ENCODE measurements at regions not wholly inside any gene's neighbourhood (a gene's known extent, or its start where the extent isn't known, plus 50 kb on each side); places are given as distances from the start of the nearest gene placed in this dataset.

DNA sequence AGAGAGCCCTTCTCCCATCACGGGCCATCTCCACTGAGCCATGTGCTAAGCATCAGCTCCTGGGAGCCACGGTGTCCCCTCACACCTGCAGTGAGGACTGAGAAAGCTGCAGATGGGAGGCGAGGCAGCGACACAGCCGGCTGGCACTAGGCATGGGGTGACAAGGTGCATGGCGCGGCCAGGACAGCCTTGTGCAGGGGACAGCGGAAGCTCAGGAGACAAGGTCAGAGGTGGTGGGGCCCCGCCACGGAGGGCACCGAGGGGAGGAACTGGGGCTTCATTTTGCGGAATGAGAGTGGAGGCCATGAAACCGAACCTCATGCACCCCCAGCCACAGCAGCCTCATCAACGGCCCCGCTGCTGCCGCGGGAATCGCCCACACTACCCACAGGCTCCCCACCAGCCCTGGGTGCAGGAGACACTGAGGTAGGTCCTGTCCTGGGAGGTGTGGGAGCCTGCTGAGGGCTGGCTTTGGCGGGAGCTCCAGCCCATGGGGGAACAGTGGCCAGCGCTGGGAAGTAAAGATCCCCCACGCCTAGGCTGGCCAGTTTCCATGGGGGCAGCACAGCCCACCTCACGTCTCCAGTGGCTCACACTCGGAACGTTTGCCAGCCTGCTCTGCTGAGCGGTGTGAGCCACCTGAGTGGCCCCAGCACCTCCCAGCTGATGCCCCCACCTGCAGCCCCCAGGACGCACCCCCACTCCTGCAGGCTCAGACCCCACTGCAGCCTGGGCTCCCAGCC, 71.2 kb upstream of the INSIG1 start:
- H3K27me3 Mint-ChIP-seq, result no peaks in the 10 kb centered on the region
- H3K27ac Mint-ChIP-seq, result no peak overlapping the region
- DNase-seq (no peak), ATAC-seq (no peak)
- intact Hi-C loops (cut with micrococcal nuclease), result no loop called here
- H3K9me3 Mint-ChIP-seq, result no peaks in the 10 kb centered on the region
- ChIA-PET CTCF (no interaction called here), POLR2A (no interaction called here)
- no peaks in the 10 kb centered on the region for H3K36me3 Mint-ChIP-seq (ENCODE audit: low read depth)
- TF ChIP-seq, protein P1, sequence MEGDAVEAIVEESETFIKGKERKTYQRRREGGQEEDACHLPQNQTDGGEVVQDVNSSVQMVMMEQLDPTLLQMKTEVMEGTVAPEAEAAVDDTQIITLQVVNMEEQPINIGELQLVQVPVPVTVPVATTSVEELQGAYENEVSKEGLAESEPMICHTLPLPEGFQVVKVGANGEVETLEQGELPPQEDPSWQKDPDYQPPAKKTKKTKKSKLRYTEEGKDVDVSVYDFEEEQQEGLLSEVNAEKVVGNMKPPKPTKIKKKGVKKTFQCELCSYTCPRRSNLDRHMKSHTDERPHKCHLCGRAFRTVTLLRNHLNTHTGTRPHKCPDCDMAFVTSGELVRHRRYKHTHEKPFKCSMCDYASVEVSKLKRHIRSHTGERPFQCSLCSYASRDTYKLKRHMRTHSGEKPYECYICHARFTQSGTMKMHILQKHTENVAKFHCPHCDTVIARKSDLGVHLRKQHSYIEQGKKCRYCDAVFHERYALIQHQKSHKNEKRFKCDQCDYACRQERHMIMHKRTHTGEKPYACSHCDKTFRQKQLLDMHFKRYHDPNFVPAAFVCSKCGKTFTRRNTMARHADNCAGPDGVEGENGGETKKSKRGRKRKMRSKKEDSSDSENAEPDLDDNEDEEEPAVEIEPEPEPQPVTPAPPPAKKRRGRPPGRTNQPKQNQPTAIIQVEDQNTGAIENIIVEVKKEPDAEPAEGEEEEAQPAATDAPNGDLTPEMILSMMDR (IDR thresholded peaks at IDR 0.05), result no peak
- H3K4me1 Mint-ChIP-seq (ENCODE audit: low read depth), result peaks cover 5% of the 10 kb centered on the region
- no peak overlapping the region for H3K4me3 Mint-ChIP-seq

DNA sequence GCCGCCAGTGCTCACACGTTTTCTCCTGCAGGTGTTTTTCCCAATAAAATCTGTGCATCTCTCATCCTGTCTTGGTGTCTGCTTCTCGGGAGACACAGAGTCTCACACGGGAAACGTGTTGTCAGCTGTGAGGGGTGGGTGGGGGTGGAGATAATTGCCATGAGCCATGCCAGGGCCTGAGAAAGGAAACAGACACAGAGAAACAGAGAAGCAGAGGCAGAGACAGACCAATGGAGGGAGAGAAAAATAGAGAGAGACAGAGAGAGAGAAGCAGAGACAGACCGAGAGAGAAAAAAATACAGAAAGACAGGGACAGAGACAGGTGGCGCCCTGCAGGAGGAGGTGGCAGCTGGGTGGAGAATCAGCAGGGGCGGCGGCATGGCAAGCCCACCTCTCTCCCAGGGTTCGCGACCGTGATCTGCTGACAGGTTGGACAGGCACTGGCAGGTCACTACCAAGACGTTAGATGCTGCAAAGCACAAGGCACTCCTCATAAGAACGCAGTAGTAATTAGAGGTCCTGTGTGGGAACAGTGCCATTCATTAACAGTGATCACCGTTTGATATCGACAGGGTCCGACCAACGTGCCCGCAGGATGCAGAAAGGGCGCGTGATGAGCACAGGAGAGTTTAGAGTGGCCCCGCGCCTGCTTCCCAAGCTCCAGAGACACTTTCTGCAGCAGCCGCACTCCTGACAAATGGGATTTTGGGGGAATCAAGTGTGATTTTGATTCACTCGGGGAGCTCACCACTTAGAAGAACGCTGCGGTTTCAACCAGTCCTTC, 70.5 kb upstream of the INSIG1 start:
- ChIA-PET CTCF (interaction anchor here (1.8 kb wide), 1 partner anchor 118 kb away, joined by 4 read pairs; no protein-coding TSS in a partner anchor), POLR2A (no interaction called here)
- Mint-ChIP-seq H3K4me3 (no peak overlapping the region), H3K4me1 (ENCODE audit: low read depth) (peaks cover 2% of the 10 kb centered on the region), H3K9me3 (no peaks in the 10 kb centered on the region), H3K27ac (no peak overlapping the region), H3K27me3 (no peaks in the 10 kb centered on the region), H3K36me3 (ENCODE audit: low read depth) (no peaks in the 10 kb centered on the region)
- TF ChIP-seq, protein P1 (IDR thresholded peaks at IDR 0.05), result no peak
- ATAC-seq (no peak), DNase-seq (no peak)
- intact Hi-C loops (cut with micrococcal nuclease), result no loop called here

DNA sequence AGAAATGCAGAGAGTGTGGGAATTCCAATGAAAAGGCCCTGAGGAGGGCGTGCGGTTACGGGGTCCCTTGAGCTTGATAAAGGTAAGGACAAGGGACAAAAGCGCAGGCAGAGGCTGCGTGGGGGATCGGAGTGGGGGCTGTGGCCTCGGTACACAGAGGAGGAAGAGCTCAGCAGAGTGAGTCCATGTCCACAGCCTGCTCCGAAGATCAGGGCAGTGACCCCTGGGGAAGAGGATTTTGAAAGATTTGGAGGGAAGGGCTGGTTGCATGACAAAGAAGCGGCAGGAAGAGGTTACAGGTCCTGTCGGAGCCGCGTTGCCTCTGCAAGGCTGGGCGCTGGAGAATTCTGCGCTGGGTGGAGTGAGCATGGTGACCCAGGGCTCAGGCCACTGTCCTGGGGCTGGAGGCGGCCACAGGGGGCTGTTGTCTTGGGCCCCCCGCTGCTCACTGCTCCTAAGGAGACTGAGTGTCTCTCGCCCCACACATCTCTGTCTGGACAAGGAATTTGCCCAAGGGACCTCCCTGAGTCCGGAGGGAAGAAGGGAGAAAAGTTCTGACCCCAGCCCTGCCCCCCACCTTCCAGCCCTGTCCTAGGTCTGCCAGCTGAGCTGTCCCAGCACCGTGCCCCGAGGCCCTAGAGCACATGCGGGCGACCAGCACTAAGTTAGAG, 69.8 kb upstream of the INSIG1 start:
- Mint-ChIP-seq H3K4me1 (ENCODE audit: low read depth) (no peaks in the 10 kb centered on the region), H3K36me3 (ENCODE audit: low read depth) (no peaks in the 10 kb centered on the region), H3K27me3 (no peaks in the 10 kb centered on the region), H3K27ac (no peak overlapping the region), H3K9me3 (no peaks in the 10 kb centered on the region), H3K4me3 (no peak overlapping the region)
- ChIA-PET CTCF (interaction anchor here (1.8 kb wide), 1 partner anchor 117 kb away, joined by 4 read pairs; no protein-coding TSS in a partner anchor), POLR2A (no interaction called here)
- DNase-seq (no peak), ATAC-seq (no peak)
- intact Hi-C loops (cut with micrococcal nuclease), result no loop called here
- TF ChIP-seq, protein P1 (IDR thresholded peaks at IDR 0.05), result no peak

DNA sequence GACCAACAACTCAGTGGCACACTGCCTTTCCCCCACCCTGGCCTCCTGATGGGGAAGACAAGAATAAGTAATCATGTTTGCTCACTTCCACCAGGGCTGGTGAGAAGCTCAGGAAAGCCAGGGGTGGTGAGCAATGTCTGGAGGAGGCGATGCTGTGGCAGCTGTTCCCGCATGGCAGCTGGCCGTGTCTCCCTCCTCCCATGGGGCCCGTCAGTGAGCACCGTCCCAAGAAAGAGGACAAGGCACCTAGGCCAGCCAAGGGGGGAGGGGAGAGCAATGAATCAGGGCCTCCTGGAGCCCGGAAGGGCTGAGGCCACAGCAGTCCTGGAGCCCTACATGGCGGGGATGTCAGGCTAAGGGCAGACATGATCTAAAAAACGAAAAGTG, 69.2 kb upstream of the INSIG1 start:
- Mint-ChIP-seq H3K27ac (no peak overlapping the region), H3K9me3 (no peaks in the 10 kb centered on the region), H3K36me3 (ENCODE audit: low read depth) (no peaks in the 10 kb centered on the region), H3K4me1 (ENCODE audit: low read depth) (no peaks in the 10 kb centered on the region), H3K4me3 (no peak overlapping the region), H3K27me3 (no peaks in the 10 kb centered on the region)
- CTCF ChIA-PET, result interaction anchor here (1.8 kb wide), 1 partner anchor 117 kb away, joined by 4 read pairs; no protein-coding TSS in a partner anchor
- TF ChIP-seq, protein P1 (IDR thresholded peaks at IDR 0.05), result no peak
- intact Hi-C loops (cut with micrococcal nuclease), result no loop called here
- ATAC-seq (no peak), DNase-seq (no peak)
- POLR2A ChIA-PET, result no interaction called here
